GM19239 (cell line): ENCODE measurements at regions not wholly inside any gene's neighbourhood (a gene's known extent, or its start where the extent isn't known, plus 50 kb on each side); places are given as distances from the start of the nearest gene placed in this dataset.
"Not testable (repeated sequence)": the region's sequence is repeated elsewhere in the genome, so short reads cannot be mapped to it uniquely, and the experiment has no call there.

Experiments
- DNase-seq: peaks from one replicate; pipeline ENCODE4 v3.0.0; 2011; ENCODE audit warnings: low spot score; ENCODE audit not compliant: insufficient read length
- FAIRE-seq: peaks from 2 replicates; lab custom pipeline; 2011; peaks lifted over from hg19 to GRCh38; lab: Jason Lieb, UNC

GRCh38 chr5:17032314-17032985 lies 96.4 kb upstream of the MYO10 start:
- FAIRE-seq, DNase-seq: not testable (repeated sequence)

GRCh38 chr5:17034992-17035391 lies 98.9 kb upstream of the MYO10 start:
- DNase-seq, FAIRE-seq: not testable (repeated sequence)

- no peak for FAIRE-seq
- no peak for DNase-seq
Measured at GRCh38 chr5:17037751-17038150, 101.7 kb upstream of the MYO10 start.

- no peak for FAIRE-seq
- DNase-seq: no peak
Measured at GRCh38 chr5:17039170-17039569, 103.1 kb upstream of the MYO10 start.

- FAIRE-seq: no peak
- no peak for DNase-seq
Measured at GRCh38 chr5:17042041-17042440, 106.0 kb upstream of the MYO10 start.

- no peak for DNase-seq
- FAIRE-seq: no peak
Measured at GRCh38 chr5:17046320-17046719, 110.2 kb upstream of the MYO10 start.

GRCh38 chr5:17050236-17050635 lies 114.1 kb upstream of the MYO10 start:
- DNase-seq (no peak), FAIRE-seq (no peak)

- no peak for DNase-seq
- no peak for FAIRE-seq
Measured at GRCh38 chr5:17054911-17055310, 118.8 kb upstream of the MYO10 start.

- DNase-seq (no peak), FAIRE-seq (no peak)
Measured at GRCh38 chr5:17056141-17056631, 120.1 kb upstream of the MYO10 start.

GRCh38 chr5:17058438-17058837 lies 122.3 kb upstream of the MYO10 start:
- DNase-seq (no peak), FAIRE-seq (no peak)

- no peak for FAIRE-seq
- no peak for DNase-seq
Measured at GRCh38 chr5:17061973-17062470, 125.9 kb upstream of the MYO10 start.

GRCh38 chr5:17062741-17063140 lies 126.7 kb upstream of the MYO10 start:
- DNase-seq, FAIRE-seq: not testable (repeated sequence)

- DNase-seq (no peak), FAIRE-seq (no peak)
Measured at GRCh38 chr5:17064241-17064640, 128.2 kb upstream of the MYO10 start.

GRCh38 chr5:17065458-17065857 lies 129.4 kb upstream of the MYO10 start:
- DNase-seq (no peak), FAIRE-seq (no peak)

- not testable (repeated sequence) for DNase-seq, FAIRE-seq
Measured at GRCh38 chr5:17066026-17066425, 129.9 kb upstream of the MYO10 start.

GRCh38 chr5:17067657-17068392 lies 131.7 kb upstream of the MYO10 start:
- DNase-seq (no peak), FAIRE-seq (no peak)

- no peak for FAIRE-seq
Measured at GRCh38 chr5:17069995-17070511, 134.0 kb upstream of the MYO10 start.

GRCh38 chr5:17070647-17071046 lies 134.6 kb upstream of the MYO10 start:
- no peak for FAIRE-seq
- DNase-seq: no peak

More at GRCh38 chr5:17069995-17070511, 134.0 kb upstream of the MYO10 start:
- no peak for DNase-seq

- no peak for FAIRE-seq
- DNase-seq: no peak
Measured at GRCh38 chr5:17075236-17075635, 139.1 kb upstream of the MYO10 start.

GRCh38 chr5:17076272-17076671 lies 140.2 kb upstream of the MYO10 start:
- FAIRE-seq (no peak), DNase-seq (no peak)
